Uterus (tissue), 3 donors: ENCODE measurements at regions not wholly inside any gene's neighbourhood (a gene's known extent, or its start where the extent isn't known, plus 50 kb on each side); places are given as distances from the start of the nearest gene placed in this dataset.

Source experiments
- DNase-seq, 2 donors: peaks; one replicate each; pipeline ENCODE4 v3.0.0-alpha.2; 2019 to 2020
- H3K27ac ChIP-seq, 2 donors: fragments of 200-600 bp; sonication (generic); 1 replicate in 1 of 2; 2 replicates in 1 of 2; pipeline ENCODE4 v1.5.1; 2016 to 2018
- H3K27me3 ChIP-seq, 2 donors: fragments of 200-600 bp; sonication (generic); one replicate each; pipeline ENCODE4 v1.5.1; 2018 to 2019; ENCODE audit warnings: control low read depth in 1 of 2
- H3K36me3 ChIP-seq, 2 donors: fragments of 200-600 bp; sonication (generic); one replicate each; pipeline ENCODE4 v1.5.1; 2019; ENCODE audit warnings: control low read depth in 1 of 2
- H3K4me1 ChIP-seq, 2 donors: fragments of 200-600 bp; sonication (generic); one replicate each; pipeline ENCODE4 v1.5.1; 2018 to 2019; ENCODE audit warnings: control low read depth in 1 of 2
- H3K4me3 ChIP-seq, 2 donors: fragments of 200-600 bp; sonication (generic); 1 replicate in 1 of 2; 2 replicates in 1 of 2; pipeline ENCODE4 v1.5.1; 2018 to 2019; ENCODE audit warnings: mild to moderate bottlenecking in 1 of 2
- H3K9me3 ChIP-seq, 2 donors: fragments of 200-600 bp; sonication (generic); one replicate each; pipeline ENCODE4 v1.5.1; 2019; ENCODE audit warnings: control low read depth in 1 of 2
- POLR2A ChIP-seq, 2 donors: fragments of 450-650 bp; IDR thresholded peaks; one replicate each; pipeline ENCODE4 v1.6.1; 2016; ENCODE audit warnings: antibody characterized with exemption in 2 of 2, mild to moderate bottlenecking in 1 of 2, moderate library complexity in 1 of 2
- intact Hi-C: fragments of 100-400 bp; cut with DNase I; formaldehyde crosslinking; loops from one replicate; pipeline ENCODE4 v1.15.1; 2023; ENCODE audit warnings: low total_unique reads
- TF ChIP-seq, protein P1 (sequence below), 4 experiments: fragments of 200-600 bp in 2 of 4; fragments of 450-650 bp in 2 of 4; sonication (generic) in 2 of 4; IDR thresholded peaks; one replicate each; pipeline ENCODE4 v1.5.1; 2016 to 2019; ENCODE audit warnings: antibody characterized with exemption in 4 of 4, mild to moderate bottlenecking in 2 of 4, moderate library complexity in 1 of 4
- donor health status: DM: yes; HTN: yes; CAD: no.

DNA sequence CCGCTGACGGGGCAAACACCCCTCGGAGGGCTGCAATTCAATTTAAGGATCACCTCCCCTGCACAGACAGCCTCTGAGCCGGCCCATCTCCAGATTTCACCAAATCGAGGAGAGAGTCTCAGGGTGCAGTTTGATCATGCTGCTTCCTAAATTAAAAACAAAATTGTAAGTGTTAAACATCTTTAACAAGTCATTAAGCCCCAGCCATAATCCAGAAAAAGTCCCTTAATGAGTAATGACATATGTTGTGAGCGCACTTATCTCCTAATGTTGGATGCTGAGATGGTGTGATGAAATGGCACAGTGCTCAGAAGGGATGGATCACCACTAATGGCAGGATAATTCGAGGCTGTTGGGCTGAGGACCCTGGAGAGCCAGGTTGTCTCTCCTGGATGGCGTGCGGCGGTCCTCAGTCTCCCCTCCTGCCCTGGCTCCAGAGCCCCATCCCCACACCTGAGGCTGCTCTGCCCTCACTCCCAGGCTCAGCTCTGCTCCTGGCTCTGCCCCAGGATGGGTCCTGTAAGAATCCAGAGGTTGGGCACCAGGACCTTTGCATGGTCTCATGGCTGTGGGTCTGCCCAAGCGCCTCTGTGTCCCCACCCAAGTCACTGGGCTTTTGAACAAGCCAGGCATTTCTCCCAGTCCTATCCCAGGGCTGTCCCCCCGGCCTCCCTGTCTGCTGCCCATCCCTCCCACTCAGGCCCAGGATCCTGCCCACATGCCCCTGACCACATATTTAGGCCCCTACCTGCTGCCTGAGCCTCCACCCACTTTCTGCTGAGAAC is 224.4 kb upstream of the POU3F1 start:
- Histone ChIP-seq H3K27ac (no peak overlapping the region), H3K4me3 (no peak overlapping the region), H3K4me1 (no peaks in the 10 kb centered on the region), H3K9me3 (no peaks in the 10 kb centered on the region), H3K36me3 (no peaks in the 10 kb centered on the region), H3K27me3 (no peaks in the 10 kb centered on the region)
- no peak for DNase-seq
- no peak for TF ChIP-seq POLR2A (IDR thresholded peaks at IDR 0.05)
- TF ChIP-seq, protein P1, sequence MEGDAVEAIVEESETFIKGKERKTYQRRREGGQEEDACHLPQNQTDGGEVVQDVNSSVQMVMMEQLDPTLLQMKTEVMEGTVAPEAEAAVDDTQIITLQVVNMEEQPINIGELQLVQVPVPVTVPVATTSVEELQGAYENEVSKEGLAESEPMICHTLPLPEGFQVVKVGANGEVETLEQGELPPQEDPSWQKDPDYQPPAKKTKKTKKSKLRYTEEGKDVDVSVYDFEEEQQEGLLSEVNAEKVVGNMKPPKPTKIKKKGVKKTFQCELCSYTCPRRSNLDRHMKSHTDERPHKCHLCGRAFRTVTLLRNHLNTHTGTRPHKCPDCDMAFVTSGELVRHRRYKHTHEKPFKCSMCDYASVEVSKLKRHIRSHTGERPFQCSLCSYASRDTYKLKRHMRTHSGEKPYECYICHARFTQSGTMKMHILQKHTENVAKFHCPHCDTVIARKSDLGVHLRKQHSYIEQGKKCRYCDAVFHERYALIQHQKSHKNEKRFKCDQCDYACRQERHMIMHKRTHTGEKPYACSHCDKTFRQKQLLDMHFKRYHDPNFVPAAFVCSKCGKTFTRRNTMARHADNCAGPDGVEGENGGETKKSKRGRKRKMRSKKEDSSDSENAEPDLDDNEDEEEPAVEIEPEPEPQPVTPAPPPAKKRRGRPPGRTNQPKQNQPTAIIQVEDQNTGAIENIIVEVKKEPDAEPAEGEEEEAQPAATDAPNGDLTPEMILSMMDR (IDR thresholded peaks at IDR 0.05) = no peak
- intact Hi-C loops = no loop called here

DNA sequence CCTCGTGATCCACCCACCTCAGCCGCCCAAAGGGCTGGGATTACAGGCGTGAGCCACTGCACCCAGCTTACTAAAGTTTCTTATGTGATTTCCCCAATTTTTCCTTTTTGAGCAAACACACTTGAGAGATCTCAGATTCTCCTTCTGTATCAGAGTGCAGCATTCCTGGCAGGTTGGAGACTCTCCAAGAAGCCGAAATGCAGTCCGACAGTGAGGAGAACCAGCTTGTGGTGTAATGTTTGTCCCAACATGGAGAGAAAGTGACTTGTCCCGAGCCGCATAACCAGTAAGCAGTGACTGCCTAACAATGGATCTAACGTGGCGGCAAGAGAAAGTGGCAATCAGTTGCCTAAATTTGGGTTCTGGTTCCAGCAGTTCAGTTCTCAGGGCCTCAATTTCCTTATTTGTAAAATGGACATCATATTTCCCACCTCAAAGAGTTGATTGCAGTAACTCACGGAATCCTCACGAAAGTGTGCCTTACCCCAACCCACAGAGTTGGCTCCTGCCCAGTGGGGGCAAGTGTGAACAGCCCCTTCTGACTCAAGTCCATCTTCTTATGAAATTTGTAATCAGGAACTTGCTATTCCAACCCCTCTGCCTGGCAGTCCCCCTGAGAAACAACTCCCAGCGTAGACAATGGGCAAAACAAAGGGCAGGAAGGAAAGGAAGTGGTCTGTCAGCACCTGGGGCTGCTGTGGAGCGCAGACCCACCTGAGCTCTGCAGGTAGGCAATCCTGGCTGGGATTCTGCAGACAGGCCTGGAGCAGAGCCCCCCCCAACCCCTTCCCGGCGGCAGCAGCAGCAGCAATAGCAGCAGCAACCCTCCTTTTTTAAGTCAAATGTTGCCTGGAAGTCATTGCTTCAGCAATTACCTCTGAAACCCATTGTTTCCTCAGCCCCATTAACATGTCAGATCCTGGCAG is 223.6 kb upstream of the POU3F1 start:
- intact Hi-C loops = no loop called here
- Histone ChIP-seq H3K36me3 (no peaks in the 10 kb centered on the region), H3K9me3 (no peaks in the 10 kb centered on the region), H3K4me3 (no peak overlapping the region), H3K27ac (no peak overlapping the region), H3K4me1 (no peaks in the 10 kb centered on the region), H3K27me3 (no peaks in the 10 kb centered on the region)
- no peak for DNase-seq
- TF ChIP-seq POLR2A (IDR thresholded peaks at IDR 0.05) = no peak
- TF ChIP-seq, protein P1 (IDR thresholded peaks at IDR 0.05) = no peak

DNA sequence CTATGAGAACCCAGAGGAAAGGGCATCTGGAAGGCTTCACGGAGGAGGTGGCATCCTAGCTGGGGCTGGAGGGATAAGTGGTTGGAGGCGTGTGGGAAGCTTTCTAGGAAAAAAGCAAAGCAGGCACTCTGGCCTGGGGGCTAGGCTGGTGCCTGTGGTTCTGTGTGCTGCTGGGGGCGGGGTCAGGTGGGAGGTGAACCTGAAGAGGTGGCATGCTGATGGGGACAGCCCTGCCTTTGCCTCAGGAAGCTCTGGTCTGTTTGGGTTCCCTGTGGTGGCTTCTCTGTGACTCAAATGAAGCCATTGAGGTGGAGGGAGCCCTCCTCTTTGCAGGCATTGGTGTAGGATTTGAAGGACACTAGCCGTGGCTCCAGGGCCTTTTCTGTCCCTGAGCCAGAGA is 221.6 kb upstream of the POU3F1 start:
- no peak overlapping the region for H3K27ac ChIP-seq
- no peak for TF ChIP-seq POLR2A (IDR thresholded peaks at IDR 0.05)
- TF ChIP-seq, protein P1 (IDR thresholded peaks at IDR 0.05) = no peak
- no peaks in the 10 kb centered on the region for H3K4me1 ChIP-seq
- intact Hi-C loops = no loop called here
- no peak overlapping the region for H3K4me3 ChIP-seq
- H3K27me3 ChIP-seq = no peaks in the 10 kb centered on the region
- H3K36me3 ChIP-seq = no peaks in the 10 kb centered on the region
- no peaks in the 10 kb centered on the region for H3K9me3 ChIP-seq
- no peak for DNase-seq

DNA sequence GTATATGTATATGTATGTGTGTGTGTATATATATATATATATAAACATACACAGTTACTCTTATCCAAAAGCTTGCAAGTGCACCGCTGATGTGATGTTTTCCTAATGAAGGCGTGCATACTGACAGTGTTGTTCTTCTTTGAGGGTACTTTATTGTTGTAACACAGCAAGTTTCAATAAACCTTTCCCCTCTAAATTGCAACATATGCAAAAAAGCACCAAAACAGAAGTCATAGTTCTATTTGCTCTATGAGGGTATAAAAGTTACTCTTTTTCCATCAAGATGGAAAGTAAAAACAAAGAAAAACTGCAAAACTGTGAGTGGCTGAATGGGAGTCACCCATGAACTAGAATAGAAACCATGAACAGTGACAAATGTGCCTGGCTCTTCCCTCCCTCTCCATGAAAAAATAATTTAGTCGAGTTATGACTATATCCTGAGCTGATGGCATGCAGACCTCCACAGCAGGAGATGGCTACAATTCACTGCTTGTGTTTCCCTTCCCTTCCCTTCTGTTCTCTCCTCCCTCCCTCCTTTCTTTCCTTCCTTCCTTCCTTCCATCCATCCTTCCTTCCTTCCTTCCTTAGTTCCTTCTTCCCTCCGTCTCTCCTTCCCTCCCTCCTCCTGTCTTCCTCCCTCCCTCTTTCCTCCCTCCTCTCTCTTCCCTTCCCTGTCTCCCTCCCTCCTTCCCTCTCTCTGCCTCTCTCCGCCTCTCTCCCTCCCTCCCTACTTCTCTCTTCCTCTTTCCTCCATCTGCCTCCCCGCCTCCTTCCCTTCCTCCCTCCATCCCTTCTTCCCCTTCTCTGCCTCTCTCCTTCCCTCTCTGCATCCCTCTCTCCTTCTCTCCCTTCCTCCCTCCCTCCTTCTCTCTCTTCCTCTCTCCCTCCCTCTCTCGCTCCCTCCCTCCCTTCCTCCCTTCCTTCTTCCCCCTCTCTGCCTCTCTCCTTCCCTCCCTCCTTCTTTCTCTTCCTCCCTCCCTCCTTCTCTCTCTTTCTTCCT is 220.7 kb upstream of the POU3F1 start:
- Histone ChIP-seq H3K27me3 (no peaks in the 10 kb centered on the region), H3K36me3 (no peaks in the 10 kb centered on the region), H3K4me3 (no peak overlapping the region), H3K27ac (no peak overlapping the region), H3K4me1 (no peaks in the 10 kb centered on the region), H3K9me3 (no peaks in the 10 kb centered on the region)
- no peak for TF ChIP-seq POLR2A (IDR thresholded peaks at IDR 0.05)
- TF ChIP-seq, protein P1 (IDR thresholded peaks at IDR 0.05) = no peak
- intact Hi-C loops = no loop called here
- no peak for DNase-seq
